HEK293 (cell line): ENCODE measurements at regions not wholly inside any gene's neighbourhood (a gene's known extent, or its start where the extent isn't known, plus 50 kb on each side); places are given as distances from the start of the nearest gene placed in this dataset.

Source experiments
- CTCF ChIA-PET: fragments of 350-600 bp; formaldehyde crosslinking; extraction: SDS; loops from one replicate; lab custom pipeline; 2021; ENCODE audit warnings: antibody characterized with exemption; lab: Yijun Ruan, JAX
- POLR2A ChIA-PET: fragments of 300-600 bp; formaldehyde crosslinking; extraction: SDS; loops from one replicate; lab custom pipeline; 2020; ENCODE audit warnings: antibody characterized with exemption, inconsistent platforms; lab: Yijun Ruan, JAX
- H3K27ac ChIP-seq: fragments of 200-500 bp; sonication (Bioruptor generic); 2 replicates; pipeline ENCODE4 v1.5.1; 2014; ENCODE audit warnings: low read depth, low read length, control low read depth, inconsistent platforms; ENCODE audit errors: extremely low read depth
- H3K36me3 ChIP-seq, 2 experiments: fragments of 200-500 bp in 1 of 2; sonication (Bioruptor generic) in 1 of 2; 1 replicate in 1 of 2; 2 replicates in 1 of 2; pipeline ENCODE4 v1.5.1; 2014 to 2017; ENCODE audit warnings: inconsistent platforms in 2 of 2, low read length in 2 of 2; ENCODE audit not compliant: control insufficient read depth in 2 of 2, insufficient read depth in 1 of 2
- H3K4me1 ChIP-seq: fragments of 200-500 bp; sonication (Bioruptor generic); 2 replicates; pipeline ENCODE4 v1.5.1; 2014; ENCODE audit warnings: mild to moderate bottlenecking, low read length, inconsistent platforms; ENCODE audit not compliant: control insufficient read depth, insufficient read depth
- H3K4me3 ChIP-seq: 2 replicates; pipeline ENCODE4 v1.5.1; 2011; ENCODE audit warnings: low read depth, mild to moderate bottlenecking, control low read depth, low read length, moderate library complexity
- H3K9me3 ChIP-seq: fragments of 200-500 bp; sonication (Bioruptor generic); 2 replicates; pipeline ENCODE4 v1.5.1; 2014; ENCODE audit warnings: low read depth, low read length, inconsistent platforms; ENCODE audit not compliant: control insufficient read depth, insufficient read depth
- EGR2 ChIP-seq: fragments of 450-650 bp; formaldehyde crosslinking; IDR thresholded peaks from 2 replicates; pipeline ENCODE4 v1.5.1; 2016; ENCODE audit warnings: low read depth, missing biosample characterization, missing genetic modification characterization
- GFI1B ChIP-seq: fragments of 450-650 bp; formaldehyde crosslinking; IDR thresholded peaks from 2 replicates; pipeline ENCODE4 v1.5.1; 2016; ENCODE audit warnings: missing biosample characterization, missing genetic modification characterization
- OSR2 ChIP-seq: fragments of 450-650 bp; formaldehyde crosslinking; IDR thresholded peaks from 2 replicates; pipeline ENCODE4 v1.5.1; 2016; ENCODE audit warnings: missing biosample characterization, missing genetic modification characterization
- PATZ1 ChIP-seq: fragments of 450-650 bp; formaldehyde crosslinking; IDR thresholded peaks from 2 replicates; pipeline ENCODE4 v1.5.1; 2016; ENCODE audit warnings: missing biosample characterization, missing genetic modification characterization
- SALL2 ChIP-seq: fragments of 450-650 bp; formaldehyde crosslinking; IDR thresholded peaks from 2 replicates; pipeline ENCODE4 v1.5.0; 2017; ENCODE audit warnings: missing biosample characterization, mild to moderate bottlenecking, missing genetic modification characterization, borderline replicate concordance
- TCF7L2 ChIP-seq: IDR thresholded peaks from 2 replicates; pipeline ENCODE4 v1.6.1; 2011; ENCODE audit warnings: low read depth, mild to moderate bottlenecking, inconsistent platforms, low read length, moderate library complexity, borderline replicate concordance
- ZBTB20 ChIP-seq: fragments of 450-650 bp; formaldehyde crosslinking; IDR thresholded peaks from 2 replicates; pipeline ENCODE4 v1.5.1; 2016; ENCODE audit warnings: missing biosample characterization, missing genetic modification characterization
- ZBTB7A ChIP-seq: fragments of 450-650 bp; formaldehyde crosslinking; IDR thresholded peaks from 2 replicates; pipeline ENCODE4 v1.5.1; 2016; ENCODE audit warnings: low read depth, missing biosample characterization, missing genetic modification characterization
- ZIC2 ChIP-seq: fragments of 450-650 bp; formaldehyde crosslinking; IDR thresholded peaks from 2 replicates; pipeline ENCODE4 v1.5.1; 2016; ENCODE audit warnings: missing biosample characterization, missing genetic modification characterization
- ZNF214 ChIP-seq: fragments of 450-650 bp; formaldehyde crosslinking; IDR thresholded peaks from 2 replicates; pipeline ENCODE4 v1.5.1; 2017; ENCODE audit warnings: missing biosample characterization, mild to moderate bottlenecking, missing genetic modification characterization, borderline replicate concordance
- ZNF221 ChIP-seq: fragments of 450-650 bp; formaldehyde crosslinking; IDR thresholded peaks from 2 replicates; pipeline ENCODE4 v1.5.1; 2017; ENCODE audit warnings: missing biosample characterization, missing genetic modification characterization, borderline replicate concordance
- ZNF280D ChIP-seq: fragments of 450-650 bp; formaldehyde crosslinking; IDR thresholded peaks from 2 replicates; pipeline ENCODE4 v1.5.1; 2016; ENCODE audit warnings: missing biosample characterization, missing genetic modification characterization
- ZNF391 ChIP-seq: fragments of 450-650 bp; formaldehyde crosslinking; IDR thresholded peaks from 2 replicates; pipeline ENCODE4 v1.5.1; 2016; ENCODE audit warnings: low read depth, missing biosample characterization, missing genetic modification characterization, borderline replicate concordance
- ZNF488 ChIP-seq: fragments of 450-650 bp; formaldehyde crosslinking; IDR thresholded peaks from 2 replicates; pipeline ENCODE4 v1.5.1; 2016; ENCODE audit warnings: missing biosample characterization, missing genetic modification characterization
- ZNF521 ChIP-seq: fragments of 450-650 bp; formaldehyde crosslinking; IDR thresholded peaks from 2 replicates; pipeline ENCODE4 v1.5.1; 2017; ENCODE audit warnings: missing biosample characterization, mild to moderate bottlenecking, missing genetic modification characterization
- ZNF558 ChIP-seq: fragments of 450-650 bp; formaldehyde crosslinking; IDR thresholded peaks from 2 replicates; pipeline ENCODE4 v1.5.1; 2016; ENCODE audit warnings: missing biosample characterization, missing genetic modification characterization
- ZNF624 ChIP-seq: fragments of 450-650 bp; formaldehyde crosslinking; IDR thresholded peaks from 2 replicates; pipeline ENCODE4 v1.5.1; 2017; ENCODE audit warnings: missing biosample characterization, missing genetic modification characterization
- ZNF639 ChIP-seq: fragments of 450-650 bp; formaldehyde crosslinking; IDR thresholded peaks from 2 replicates; pipeline ENCODE4 v1.5.1; 2016; ENCODE audit warnings: missing biosample characterization, missing genetic modification characterization
- ZXDB ChIP-seq: fragments of 450-650 bp; formaldehyde crosslinking; IDR thresholded peaks from 2 replicates; pipeline ENCODE4 v1.5.1; 2016; ENCODE audit warnings: missing biosample characterization, missing genetic modification characterization
- TF ChIP-seq, protein P1 (sequence below): fragments of 450-650 bp; formaldehyde crosslinking; IDR thresholded peaks from 2 replicates; pipeline ENCODE4 v1.5.1; 2016; ENCODE audit warnings: missing biosample characterization, missing genetic modification characterization
- TF ChIP-seq, protein P2 (sequence below): fragments of 450-650 bp; formaldehyde crosslinking; IDR thresholded peaks from 2 replicates; pipeline ENCODE4 v1.5.1; 2017; ENCODE audit warnings: missing biosample characterization, mild to moderate bottlenecking, missing genetic modification characterization, moderate library complexity

GRCh38 chr1:87227651-87228050, 101.0 kb upstream of the LMO4 start:
- POLR2A ChIA-PET: no interaction called here
- H3K27ac ChIP-seq: no peak overlapping the region
- no peaks in the 10 kb centered on the region for H3K36me3 ChIP-seq
- no peak for TF ChIP-seq ZNF214
- TF ChIP-seq, protein P1, sequence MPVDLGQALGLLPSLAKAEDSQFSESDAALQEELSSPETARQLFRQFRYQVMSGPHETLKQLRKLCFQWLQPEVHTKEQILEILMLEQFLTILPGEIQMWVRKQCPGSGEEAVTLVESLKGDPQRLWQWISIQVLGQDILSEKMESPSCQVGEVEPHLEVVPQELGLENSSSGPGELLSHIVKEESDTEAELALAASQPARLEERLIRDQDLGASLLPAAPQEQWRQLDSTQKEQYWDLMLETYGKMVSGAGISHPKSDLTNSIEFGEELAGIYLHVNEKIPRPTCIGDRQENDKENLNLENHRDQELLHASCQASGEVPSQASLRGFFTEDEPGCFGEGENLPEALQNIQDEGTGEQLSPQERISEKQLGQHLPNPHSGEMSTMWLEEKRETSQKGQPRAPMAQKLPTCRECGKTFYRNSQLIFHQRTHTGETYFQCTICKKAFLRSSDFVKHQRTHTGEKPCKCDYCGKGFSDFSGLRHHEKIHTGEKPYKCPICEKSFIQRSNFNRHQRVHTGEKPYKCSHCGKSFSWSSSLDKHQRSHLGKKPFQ (tag by site-specific recombination): no peak
- no peak for TF ChIP-seq SALL2
- no peak for TF ChIP-seq ZNF624 (tag by site-specific recombination)
- TF ChIP-seq ZBTB20 (tag by site-specific recombination): no peak
- no peak for TF ChIP-seq ZNF221 (tag by site-specific recombination)
- TF ChIP-seq ZNF558 (tag by site-specific recombination): no peak
- TF ChIP-seq ZNF639: no peak
- no peak for TF ChIP-seq OSR2 (tag by site-specific recombination)
- TF ChIP-seq ZNF488 (tag by site-specific recombination): no peak
- TF ChIP-seq ZXDB (tag by site-specific recombination): no peak
- no peak for TF ChIP-seq ZNF391 (tag by site-specific recombination)
- CTCF ChIA-PET: no interaction called here
- H3K9me3 ChIP-seq: no peaks in the 10 kb centered on the region
- H3K4me1 ChIP-seq: no peaks in the 10 kb centered on the region
- no peak overlapping the region for H3K4me3 ChIP-seq

DNA sequence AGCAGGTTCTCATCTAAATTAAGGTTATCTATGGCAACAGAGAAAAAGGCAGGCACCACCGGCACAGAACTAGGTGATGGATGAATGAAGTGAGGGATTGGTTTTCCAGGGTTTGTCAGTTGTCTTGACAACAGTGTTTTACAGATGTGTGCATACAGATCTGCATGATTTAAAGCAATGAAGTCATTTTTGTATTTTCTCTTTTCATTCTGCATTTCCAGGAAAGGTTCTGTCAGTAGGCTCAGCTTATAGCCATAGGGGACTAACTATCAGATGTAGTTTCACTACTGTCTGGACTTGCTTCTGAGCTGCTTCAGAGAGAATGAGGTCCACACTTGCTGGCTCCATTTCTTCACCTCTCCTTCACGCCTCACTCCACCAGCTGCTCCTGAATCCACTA, 98.2 kb upstream of the LMO4 start:
- H3K9me3 ChIP-seq: no peaks in the 10 kb centered on the region
- CTCF ChIA-PET: no interaction called here
- H3K4me3 ChIP-seq: no peak overlapping the region
- POLR2A ChIA-PET: no interaction called here
- H3K4me1 ChIP-seq: no peaks in the 10 kb centered on the region
- TF ChIP-seq, protein P2, sequence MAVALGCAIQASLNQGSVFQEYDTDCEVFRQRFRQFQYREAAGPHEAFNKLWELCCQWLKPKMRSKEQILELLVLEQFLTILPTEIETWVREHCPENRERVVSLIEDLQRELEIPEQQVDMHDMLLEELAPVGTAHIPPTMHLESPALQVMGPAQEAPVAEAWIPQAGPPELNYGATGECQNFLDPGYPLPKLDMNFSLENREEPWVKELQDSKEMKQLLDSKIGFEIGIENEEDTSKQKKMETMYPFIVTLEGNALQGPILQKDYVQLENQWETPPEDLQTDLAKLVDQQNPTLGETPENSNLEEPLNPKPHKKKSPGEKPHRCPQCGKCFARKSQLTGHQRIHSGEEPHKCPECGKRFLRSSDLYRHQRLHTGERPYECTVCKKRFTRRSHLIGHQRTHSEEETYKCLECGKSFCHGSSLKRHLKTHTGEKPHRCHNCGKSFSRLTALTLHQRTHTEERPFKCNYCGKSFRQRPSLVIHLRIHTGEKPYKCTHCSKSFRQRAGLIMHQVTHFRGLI (tag by site-specific recombination): no peak
- TF ChIP-seq GFI1B (tag by site-specific recombination) (no peak), ZBTB7A (tag by site-specific recombination) (no peak), ZNF391 (tag by site-specific recombination) (no peak), ZBTB20 (tag by site-specific recombination) (no peak), ZIC2 (tag by site-specific recombination) (no peak)
- no peaks in the 10 kb centered on the region for H3K36me3 ChIP-seq
- no peak overlapping the region for H3K27ac ChIP-seq

GRCh38 chr1:87231703-87232367, 96.8 kb upstream of the LMO4 start:
- Histone ChIP-seq H3K27ac (no peak overlapping the region), H3K36me3 (no peaks in the 10 kb centered on the region), H3K4me1 (no peaks in the 10 kb centered on the region), H3K4me3 (no peak overlapping the region), H3K9me3 (no peaks in the 10 kb centered on the region)
- ChIA-PET CTCF (interaction anchor here (0.6 kb wide), 1 partner anchor 520 kb away, joined by 5 read pairs; no protein-coding TSS in a partner anchor), POLR2A (no interaction called here)
- no peak for TF ChIP-seq TCF7L2
- TF ChIP-seq ZNF521 (tag by site-specific recombination): no peak
- no peak for TF ChIP-seq ZNF280D (tag by site-specific recombination)
- TF ChIP-seq EGR2 (tag by site-specific recombination): no peak
- no peak for TF ChIP-seq PATZ1 (tag by site-specific recombination)
